PC-3 (cell line): ENCODE measurements at regions not wholly inside any gene's neighbourhood (a gene's known extent, or its start where the extent isn't known, plus 50 kb on each side); places are given as distances from the start of the nearest gene placed in this dataset.
A peak's percentile ranks its signal among the peaks of the same experiment; 100 is the strongest.

Source experiments
- ATAC-seq: fragments of 200-7000 bp; cut with Tn5 transposase; 2 replicates; pipeline ENCODE4 v1.9.1; 2020; ENCODE audit warnings: mild to moderate bottlenecking, moderate library complexity
- BruUV-seq: library from RNA; stranded (reverse); fragments of 400-500 nt; replicated peaks from 2 replicates; lab custom pipeline; 2021; lab: Mats Ljungman, UMichigan
- CTCF ChIA-PET: fragments of 300-600 bp; sonication (Branson Sonifier 250); formaldehyde crosslinking; loops from one replicate; lab custom pipeline; 2022; ENCODE audit warnings: antibody characterized with exemption; lab: Charles Lee
- POLR2A ChIA-PET: fragments of 300-600 bp; sonication (Branson Sonifier 250); formaldehyde crosslinking; loops from one replicate; lab custom pipeline; 2022; ENCODE audit warnings: antibody characterized with exemption; ENCODE audit not compliant: unreplicated experiment; lab: Charles Lee
- DNase-seq: peaks from one replicate; pipeline ENCODE4 v3.0.0-alpha.2; 2015
- H2AFZ ChIP-seq: fragments of 300-600 bp; sonication (generic); 2 replicates; pipeline ENCODE4 v1.6.0; 2016; ENCODE audit warnings: antibody characterized with exemption, low read length
- H3F3A ChIP-seq: fragments of 300-600 bp; sonication (generic); one replicate; pipeline ENCODE4 v1.6.0; 2017; ENCODE audit warnings: antibody characterized with exemption, low read length, control low read depth, mild to moderate bottlenecking; ENCODE audit not compliant: unreplicated experiment
- H3K27ac ChIP-seq: fragments of 300-600 bp; sonication (generic); 2 replicates; pipeline ENCODE4 v1.5.1; 2016; ENCODE audit warnings: mild to moderate bottlenecking, low read length
- H3K27me3 ChIP-seq: fragments of 300-600 bp; sonication (generic); 2 replicates; pipeline ENCODE4 v1.6.1; 2016; ENCODE audit warnings: low read length, mixed read lengths
- H3K36me3 ChIP-seq: fragments of 300-600 bp; sonication (generic); 2 replicates; pipeline ENCODE4 v1.6.1; 2016; ENCODE audit warnings: low read depth, mixed run types, low read length, mixed read lengths
- H3K4me1 ChIP-seq: fragments of 300-600 bp; sonication (generic); 2 replicates; pipeline ENCODE4 v1.5.1; 2016; ENCODE audit warnings: low read length; ENCODE audit not compliant: insufficient read depth
- H3K4me2 ChIP-seq: fragments of 300-600 bp; sonication (generic); 2 replicates; pipeline ENCODE4 v1.6.0; 2016; ENCODE audit warnings: low read length
- H3K4me3 ChIP-seq: fragments of 300-600 bp; sonication (generic); 2 replicates; pipeline ENCODE4 v1.5.1; 2016; ENCODE audit warnings: mild to moderate bottlenecking, low read length, mixed read lengths
- H3K79me2 ChIP-seq: fragments of 300-600 bp; sonication (generic); 2 replicates; pipeline ENCODE4 v1.6.1; 2017; ENCODE audit warnings: low read length, mixed read lengths
- H3K9ac ChIP-seq: fragments of 300-600 bp; sonication (generic); 2 replicates; pipeline ENCODE4 v1.6.0; 2016; ENCODE audit warnings: mild to moderate bottlenecking, low read length
- H3K9me2 ChIP-seq: fragments of 300-600 bp; sonication (generic); replicated peaks from 2 replicates; pipeline ENCODE4 v1.6.1; 2016; ENCODE audit warnings: mixed run types, low read length, mixed read lengths
- H3K9me3 ChIP-seq: fragments of 300-600 bp; sonication (generic); 2 replicates; pipeline ENCODE4 v1.6.1; 2016; ENCODE audit warnings: low read length, mixed read lengths
- H4K20me1 ChIP-seq: fragments of 300-600 bp; sonication (generic); 2 replicates; pipeline ENCODE4 v1.6.1; 2016; ENCODE audit warnings: low read length, mixed read lengths
- EZH2 ChIP-seq: fragments of 300-600 bp; sonication (generic); IDR thresholded peaks from one replicate; pipeline ENCODE4 v1.6.1; 2017; ENCODE audit warnings: antibody characterized with exemption, mild to moderate bottlenecking, low read length; ENCODE audit not compliant: unreplicated experiment
- EZH2phosphoT487 ChIP-seq: fragments of 300-600 bp; sonication (generic); IDR thresholded peaks from 2 replicates; pipeline ENCODE4 v1.6.1; 2018; ENCODE audit warnings: mild to moderate bottlenecking, antibody characterized with exemption, low read length, borderline replicate concordance
- intact Hi-C: fragments of 100-400 bp; cut with micrococcal nuclease; formaldehyde crosslinking; loops from 2 replicates; pipeline ENCODE4 v1.9.0; 2023
- TF ChIP-seq, protein P1 (sequence below): fragments of 300-600 bp; sonication (generic); conservative IDR thresholded peaks from 2 replicates; pipeline ENCODE4 v1.5.1; 2017; ENCODE audit warnings: antibody characterized with exemption, low read depth, mild to moderate bottlenecking, low read length

DNA sequence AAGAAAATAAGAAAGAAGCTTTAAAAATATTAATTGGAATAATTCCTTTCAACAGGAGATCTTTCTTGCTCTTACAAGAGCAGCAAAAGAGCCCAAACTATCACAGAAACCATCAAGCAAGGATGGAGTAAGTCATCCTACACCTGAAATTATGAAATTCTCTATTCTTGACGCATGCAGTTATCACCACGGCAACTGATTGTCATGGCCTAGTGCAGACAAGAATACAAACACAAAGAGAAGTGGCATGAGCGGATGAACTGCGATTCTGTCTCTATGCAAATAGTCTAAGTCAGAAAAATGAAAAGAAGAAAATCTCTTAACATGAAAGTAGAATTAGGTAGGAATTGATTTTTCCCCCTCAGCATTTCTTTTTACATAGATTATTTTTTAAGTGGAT is 54.8 kb upstream of the SLC35B4 start:
- Histone ChIP-seq H3K4me3 (no peak overlapping the region), H3K9ac (no peak overlapping the region), H3K9me3 (no peaks in the 10 kb centered on the region), H3K4me1 (peaks cover 31% of the 10 kb centered on the region), H2AFZ (no peak overlapping the region), H3F3A (peaks cover 4% of the 10 kb centered on the region), H3K9me2 (0 out of 2 replicates have a peak, but pooled peaks cover 3% of the 10 kb centered on the region), H3K4me2 (no peak overlapping the region), H3K27ac (no peak overlapping the region), H4K20me1 (no peaks in the 10 kb centered on the region), H3K27me3 (no peaks in the 10 kb centered on the region), H3K79me2 (no peaks in the 10 kb centered on the region), H3K36me3 (no peaks in the 10 kb centered on the region)
- intact Hi-C loops: no loop called here
- TF ChIP-seq, protein P1, sequence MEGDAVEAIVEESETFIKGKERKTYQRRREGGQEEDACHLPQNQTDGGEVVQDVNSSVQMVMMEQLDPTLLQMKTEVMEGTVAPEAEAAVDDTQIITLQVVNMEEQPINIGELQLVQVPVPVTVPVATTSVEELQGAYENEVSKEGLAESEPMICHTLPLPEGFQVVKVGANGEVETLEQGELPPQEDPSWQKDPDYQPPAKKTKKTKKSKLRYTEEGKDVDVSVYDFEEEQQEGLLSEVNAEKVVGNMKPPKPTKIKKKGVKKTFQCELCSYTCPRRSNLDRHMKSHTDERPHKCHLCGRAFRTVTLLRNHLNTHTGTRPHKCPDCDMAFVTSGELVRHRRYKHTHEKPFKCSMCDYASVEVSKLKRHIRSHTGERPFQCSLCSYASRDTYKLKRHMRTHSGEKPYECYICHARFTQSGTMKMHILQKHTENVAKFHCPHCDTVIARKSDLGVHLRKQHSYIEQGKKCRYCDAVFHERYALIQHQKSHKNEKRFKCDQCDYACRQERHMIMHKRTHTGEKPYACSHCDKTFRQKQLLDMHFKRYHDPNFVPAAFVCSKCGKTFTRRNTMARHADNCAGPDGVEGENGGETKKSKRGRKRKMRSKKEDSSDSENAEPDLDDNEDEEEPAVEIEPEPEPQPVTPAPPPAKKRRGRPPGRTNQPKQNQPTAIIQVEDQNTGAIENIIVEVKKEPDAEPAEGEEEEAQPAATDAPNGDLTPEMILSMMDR: no peak
- TF ChIP-seq EZH2phosphoT487 (no peak), EZH2 (no peak)
- BruUV-seq: no TSS peak
- ATAC-seq (no peak), DNase-seq (no peak)
- ChIA-PET POLR2A (no interaction called here), CTCF (interaction anchor here (0.6 kb wide), 1 partner anchor 12 kb away, joined by 3 read pairs; no protein-coding TSS in a partner anchor)

DNA sequence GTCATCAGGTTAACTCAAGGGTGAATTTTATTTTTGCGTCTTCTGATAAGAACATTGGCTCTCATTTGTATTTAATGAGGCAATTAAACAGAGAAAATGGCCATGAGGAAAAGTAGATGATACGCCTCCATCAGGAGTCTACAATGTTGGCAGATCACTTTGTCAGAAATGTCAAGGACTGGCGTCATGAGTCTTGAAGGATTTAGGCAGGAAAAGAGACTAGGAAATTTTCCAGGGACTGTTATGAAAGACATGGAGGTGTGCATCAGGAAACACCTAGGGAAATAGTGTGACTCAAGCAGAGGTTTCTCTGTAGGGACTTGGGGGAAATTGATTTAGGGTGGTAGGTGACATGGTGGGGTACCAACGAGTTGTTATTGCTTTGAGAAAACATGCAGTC is 53.4 kb upstream of the SLC35B4 start:
- Histone ChIP-seq H3K9me2 (0 out of 2 replicates have a peak, but pooled peaks cover 3% of the 10 kb centered on the region), H3K79me2 (no peaks in the 10 kb centered on the region), H3K4me3 (no peak overlapping the region), H3K9me3 (no peaks in the 10 kb centered on the region), H3K4me1 (peaks cover 45% of the 10 kb centered on the region), H3K27me3 (no peaks in the 10 kb centered on the region), H3K9ac (no peak overlapping the region), H3K36me3 (no peaks in the 10 kb centered on the region), H3F3A (peaks cover 8% of the 10 kb centered on the region), H3K4me2 (no peak overlapping the region), H3K27ac (peak overlapping the region; percentile 96), H4K20me1 (no peaks in the 10 kb centered on the region), H2AFZ (no peak overlapping the region)
- CTCF ChIA-PET: no interaction called here
- no TSS peak for BruUV-seq
- no peak for DNase-seq
- POLR2A ChIA-PET: no interaction called here
- intact Hi-C loops: no loop called here
- no peak for ATAC-seq
- TF ChIP-seq EZH2 (no peak), EZH2phosphoT487 (no peak)
- TF ChIP-seq, protein P1: no peak

DNA sequence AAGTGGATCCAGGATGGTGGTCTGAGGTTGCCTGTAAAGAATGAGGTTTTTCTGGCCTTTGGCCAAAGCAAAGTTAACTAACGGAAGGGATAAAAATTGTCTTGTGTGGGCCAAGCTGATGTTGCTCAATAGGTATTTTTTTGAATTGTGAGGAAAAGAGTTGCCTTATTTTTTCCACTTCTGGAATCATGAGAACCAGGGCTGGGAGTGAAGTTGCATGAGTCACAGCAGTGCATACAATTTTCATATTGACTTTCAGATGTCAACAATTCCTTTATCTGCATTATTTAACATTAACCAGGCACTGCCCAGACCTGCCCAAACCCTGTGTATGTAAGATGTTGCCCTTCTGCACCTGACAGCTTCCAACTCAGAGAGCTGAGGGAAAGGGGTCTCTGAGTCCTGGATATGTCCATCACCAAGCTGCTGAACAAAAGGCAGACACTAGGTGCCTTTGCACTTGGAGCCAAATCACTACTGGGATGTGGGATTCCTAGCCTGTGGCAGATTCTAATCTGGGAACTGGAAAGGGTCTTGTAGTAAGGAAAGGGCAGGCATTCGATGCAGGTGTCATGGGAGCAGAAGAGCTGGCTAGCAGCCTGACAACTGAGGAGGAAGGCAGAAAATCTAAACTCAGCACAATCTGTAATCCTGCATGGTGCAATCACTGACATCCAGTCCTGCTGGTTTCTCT is 52.3 kb upstream of the SLC35B4 start:
- H3K4me1 ChIP-seq: peaks cover 55% of the 10 kb centered on the region
- no peaks in the 10 kb centered on the region for H3K79me2 ChIP-seq
- H4K20me1 ChIP-seq: no peaks in the 10 kb centered on the region
- peak overlapping the region; percentile 37; the same call in 1 of the 2 replicates for H3K4me3 ChIP-seq
- peak; percentile 68 for ATAC-seq
- intact Hi-C loops: loop anchor here (1.0 to 2.0 kb wide), 3 partner anchors 52 to 245 kb away; no protein-coding TSS in a partner anchor
- peak overlapping the region; percentile 74 for H3K4me2 ChIP-seq
- BruUV-seq: no TSS peak
- ChIA-PET CTCF (interaction anchor here (0.5 to 1.5 kb wide), 3 partner anchors 63 to 194 kb away, joined by 3 to 4 read pairs (median 3); no protein-coding TSS in a partner anchor), POLR2A (interaction anchor here (1.1 kb wide), 1 partner anchor 9 kb away, joined by 5 read pairs; no protein-coding TSS in a partner anchor)
- H3K9me3 ChIP-seq: no peaks in the 10 kb centered on the region
- 0 out of 2 replicates have a peak, but pooled peaks cover 3% of the 10 kb centered on the region for H3K9me2 ChIP-seq
- H3K27ac ChIP-seq: peak overlapping the region; percentile 96
- H3K9ac ChIP-seq: peak overlapping the region; percentile 65
- H3F3A ChIP-seq: peaks cover 10% of the 10 kb centered on the region
- DNase-seq: peak; percentile 95
- H3K36me3 ChIP-seq: no peaks in the 10 kb centered on the region
- no peaks in the 10 kb centered on the region for H3K27me3 ChIP-seq
- H2AFZ ChIP-seq: no peak overlapping the region
- TF ChIP-seq EZH2 (no peak), EZH2phosphoT487 (no peak)
- TF ChIP-seq, protein P1: no peak
